SK-N-SH treated with all-trans-retinoic acid at 6 μM for 48 hours (cell line): ENCODE measurements at regions not wholly inside any gene's neighbourhood (a gene's known extent, or its start where the extent isn't known, plus 50 kb on each side); places are given as distances from the start of the nearest gene placed in this dataset.

Source experiments
- CREB5 ChIP-seq: fragments of 250-450 bp; sonication (Bioruptor Pico); IDR thresholded peaks from 2 replicates; pipeline ENCODE4 v1.5.1; 2020; ENCODE audit warnings: low read depth, mild to moderate bottlenecking, moderate library complexity
- GLIS3 ChIP-seq: fragments of 250-450 bp; sonication (Bioruptor Pico); IDR thresholded peaks from 2 replicates; pipeline ENCODE4 v1.5.0; 2020; ENCODE audit warnings: mild to moderate bottlenecking, moderate library complexity
- RARB ChIP-seq: fragments of 250-450 bp; sonication (Bioruptor Pico); IDR thresholded peaks from 2 replicates; pipeline ENCODE4 v1.8.0; 2021; ENCODE audit warnings: mild to moderate bottlenecking, moderate library complexity
- ZFP3 ChIP-seq: fragments of 250-450 bp; sonication (Bioruptor Pico); IDR thresholded peaks from 2 replicates; pipeline ENCODE4 v1.5.0; 2020; ENCODE audit warnings: mild to moderate bottlenecking, moderate library complexity
- ZNF565 ChIP-seq: fragments of 450-650 bp; formaldehyde crosslinking; conservative IDR thresholded peaks from 2 replicates; pipeline ENCODE4 v1.5.0; 2020; ENCODE audit warnings: low read depth, mild to moderate bottlenecking, moderate library complexity
- ZNF70 ChIP-seq: fragments of 450-650 bp; formaldehyde crosslinking; IDR thresholded peaks from 2 replicates; pipeline ENCODE4 v1.5.0; 2020; ENCODE audit warnings: mild to moderate bottlenecking, moderate library complexity

- no peak for TF ChIP-seq ZNF565 (CRISPR knock-in tag)
- no peak for TF ChIP-seq GLIS3 (CRISPR knock-in tag)
- TF ChIP-seq ZNF70 (CRISPR knock-in tag), result no peak
- TF ChIP-seq CREB5, result no peak
- no peak for TF ChIP-seq RARB
- TF ChIP-seq ZFP3, result no peak
Measured at GRCh38 chr10:33612116-33612515, 277.6 kb upstream of the NRP1 start.
